Natural killer cell (primary cell): ENCODE measurements at regions not wholly inside any gene's neighbourhood (a gene's known extent, or its start where the extent isn't known, plus 50 kb on each side); places are given as distances from the start of the nearest gene placed in this dataset.

ENCODE experiments used
- ATAC-seq, 3 donors: fragments of 150-1000 bp in 2 of 3; fragments of 200-7000 bp in 1 of 3; cut with Tn5 transposase; 1 replicate in 1 of 3; 2 replicates in 2 of 3; pipeline ENCODE4 v1.10.0; 2021; ENCODE audit warnings: mild to moderate bottlenecking in 2 of 3, moderate library complexity in 2 of 3
- DNase-seq, 2 donors: peaks; one replicate each; pipeline versions ENCODE4 v3.0.0 to v3.0.0-alpha.2; 2013 to 2021; ENCODE audit warnings: mixed read lengths in 1 of 2
- H3K27ac ChIP-seq: one replicate; pipeline ENCODE4 v1.5.1; 2013; ENCODE audit warnings: mild to moderate bottlenecking, low read length
- H3K27me3 ChIP-seq: one replicate; pipeline ENCODE4 v1.6.1; 2013; ENCODE audit warnings: low read length; ENCODE audit not compliant: control insufficient read depth, insufficient read depth
- H3K36me3 ChIP-seq: one replicate; pipeline ENCODE4 v1.6.1; 2013; ENCODE audit warnings: low read length; ENCODE audit not compliant: control insufficient read depth, insufficient read depth
- H3K4me1 ChIP-seq: one replicate; pipeline ENCODE4 v1.6.1; 2013; ENCODE audit warnings: low read length; ENCODE audit not compliant: control insufficient read depth, insufficient read depth
- H3K4me3 ChIP-seq: one replicate; pipeline ENCODE4 v1.5.1; 2013; ENCODE audit warnings: low read length
- H3K9me3 ChIP-seq: one replicate; pipeline ENCODE4 v1.6.1; 2013; ENCODE audit warnings: low read length; ENCODE audit not compliant: control insufficient read depth, insufficient read depth
- H3K27ac Mint-ChIP-seq, 2 donors: one replicate each; pipeline ENCODE4 v1.8.0; 2022; ENCODE audit warnings: mild to moderate bottlenecking in 2 of 2, mixed read lengths in 2 of 2, moderate library complexity in 1 of 2
- H3K27me3 Mint-ChIP-seq, 2 donors: one replicate each; pipeline ENCODE4 v1.8.0; 2022; ENCODE audit warnings: low read depth in 2 of 2, mixed read lengths in 2 of 2
- H3K36me3 Mint-ChIP-seq: one replicate; pipeline ENCODE4 v1.8.0; 2022; ENCODE audit warnings: mixed read lengths
- H3K4me1 Mint-ChIP-seq, 2 donors: one replicate each; pipeline ENCODE4 v1.8.0; 2022; ENCODE audit warnings: mixed read lengths in 2 of 2
- H3K4me3 Mint-ChIP-seq: one replicate; pipeline ENCODE4 v1.8.0; 2022; ENCODE audit warnings: mild to moderate bottlenecking, moderate library complexity, mixed read lengths
- H3K9me3 Mint-ChIP-seq, 2 donors: one replicate each; pipeline ENCODE4 v1.8.0; 2022; ENCODE audit warnings: mixed read lengths in 2 of 2
- WGBS: methylation state at CpG from one replicate; pipeline ENCODE4 v1.1.7; 2013; ENCODE audit warnings: missing lambda C conversion rate; ENCODE audit not compliant: insufficient coverage; 5-methylcytosine and 5-hydroxymethylcytosine counted together
- intact Hi-C: fragments of 100-400 bp; cut with micrococcal nuclease; formaldehyde crosslinking; loops from one replicate; pipeline ENCODE4 v1.14.2; 2022
- TF ChIP-seq, protein P1 (sequence below): fragments of 200-600 bp; IDR thresholded peaks from one replicate; pipeline ENCODE4 v1.8.0; 2022; ENCODE audit warnings: antibody characterized with exemption

DNA sequence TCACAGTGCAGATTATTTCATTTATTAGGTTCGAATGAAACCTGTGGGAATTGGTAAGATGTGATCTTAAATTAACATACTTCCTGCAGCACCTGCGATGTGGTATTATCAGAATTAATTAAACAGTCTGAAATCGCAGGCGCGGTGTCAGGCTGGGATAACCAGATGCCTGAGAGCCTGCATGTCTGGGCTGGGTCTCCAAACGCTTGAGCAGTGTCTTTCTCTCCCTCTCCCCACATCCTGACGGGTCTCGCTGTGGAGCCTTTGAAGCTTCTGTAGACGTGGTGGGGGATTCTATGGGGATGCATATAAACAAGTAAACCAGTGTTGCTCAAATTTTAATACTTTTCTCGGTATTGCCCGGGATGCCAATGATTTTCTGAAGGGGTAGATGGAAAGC lies 366.2 kb upstream of the SPRED2 start:
- WGBS, result 90% methylated on average over 7 of the region's 11 CpGs
- no peak overlapping the region for H3K27ac Mint-ChIP-seq

DNA sequence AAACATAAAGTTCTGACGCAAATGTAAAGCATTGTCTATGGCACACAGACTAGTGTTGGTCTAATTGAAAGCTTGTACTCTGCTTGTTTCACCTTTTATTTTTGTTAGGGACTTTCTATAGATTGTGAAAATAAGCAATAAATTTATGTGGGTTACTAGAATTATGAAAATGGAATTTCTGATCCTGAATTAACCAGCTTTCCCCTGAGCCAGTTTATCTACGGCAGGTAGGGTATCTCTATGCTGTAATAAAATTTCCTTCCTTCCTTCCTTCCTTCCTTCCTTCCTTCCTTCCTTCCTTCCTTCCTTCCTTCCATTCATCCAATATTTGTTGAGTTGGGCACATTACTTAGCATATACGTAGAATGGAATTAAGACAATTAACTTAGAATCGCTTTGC lies 362.6 kb upstream of the SPRED2 start:
- H3K36me3 Mint-ChIP-seq, result no peaks in the 10 kb centered on the region
- ATAC-seq (no peak), DNase-seq (no peak)
- no peak overlapping the region for H3K27ac Mint-ChIP-seq
- H3K4me1 Mint-ChIP-seq, result no peaks in the 10 kb centered on the region
- Histone ChIP-seq H3K27ac (no peak overlapping the region), H3K4me1 (no peaks in the 10 kb centered on the region), H3K4me3 (no peak overlapping the region), H3K36me3 (no peaks in the 10 kb centered on the region), H3K27me3 (no peaks in the 10 kb centered on the region), H3K9me3 (no peaks in the 10 kb centered on the region)
- no peaks in the 10 kb centered on the region for H3K27me3 Mint-ChIP-seq
- no peak overlapping the region for H3K4me3 Mint-ChIP-seq
- H3K9me3 Mint-ChIP-seq, result peaks cover 0 to 2% of the 10 kb centered on the region in 2 donors
- intact Hi-C loops, result no loop called here
- 94% methylated on average over 1 of the region's 4 CpGs for WGBS
- TF ChIP-seq, protein P1, sequence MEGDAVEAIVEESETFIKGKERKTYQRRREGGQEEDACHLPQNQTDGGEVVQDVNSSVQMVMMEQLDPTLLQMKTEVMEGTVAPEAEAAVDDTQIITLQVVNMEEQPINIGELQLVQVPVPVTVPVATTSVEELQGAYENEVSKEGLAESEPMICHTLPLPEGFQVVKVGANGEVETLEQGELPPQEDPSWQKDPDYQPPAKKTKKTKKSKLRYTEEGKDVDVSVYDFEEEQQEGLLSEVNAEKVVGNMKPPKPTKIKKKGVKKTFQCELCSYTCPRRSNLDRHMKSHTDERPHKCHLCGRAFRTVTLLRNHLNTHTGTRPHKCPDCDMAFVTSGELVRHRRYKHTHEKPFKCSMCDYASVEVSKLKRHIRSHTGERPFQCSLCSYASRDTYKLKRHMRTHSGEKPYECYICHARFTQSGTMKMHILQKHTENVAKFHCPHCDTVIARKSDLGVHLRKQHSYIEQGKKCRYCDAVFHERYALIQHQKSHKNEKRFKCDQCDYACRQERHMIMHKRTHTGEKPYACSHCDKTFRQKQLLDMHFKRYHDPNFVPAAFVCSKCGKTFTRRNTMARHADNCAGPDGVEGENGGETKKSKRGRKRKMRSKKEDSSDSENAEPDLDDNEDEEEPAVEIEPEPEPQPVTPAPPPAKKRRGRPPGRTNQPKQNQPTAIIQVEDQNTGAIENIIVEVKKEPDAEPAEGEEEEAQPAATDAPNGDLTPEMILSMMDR, result no peak

More for the DNA sequence above, 366.2 kb upstream of the SPRED2 start:
- H3K36me3 Mint-ChIP-seq, result no peaks in the 10 kb centered on the region
- intact Hi-C loops, result no loop called here
- TF ChIP-seq, protein P1, result no peak
- DNase-seq (no peak), ATAC-seq (no peak)
- Histone ChIP-seq H3K36me3 (no peaks in the 10 kb centered on the region), H3K27me3 (no peaks in the 10 kb centered on the region), H3K4me3 (no peak overlapping the region), H3K4me1 (no peaks in the 10 kb centered on the region), H3K9me3 (peaks cover 2% of the 10 kb centered on the region), H3K27ac (no peak overlapping the region)
- H3K27me3 Mint-ChIP-seq, result peaks cover 0 to 3% of the 10 kb centered on the region in 2 donors
- no peak overlapping the region for H3K4me3 Mint-ChIP-seq
- no peaks in the 10 kb centered on the region for H3K4me1 Mint-ChIP-seq
- H3K9me3 Mint-ChIP-seq, result peaks cover 0 to 2% of the 10 kb centered on the region in 2 donors

DNA sequence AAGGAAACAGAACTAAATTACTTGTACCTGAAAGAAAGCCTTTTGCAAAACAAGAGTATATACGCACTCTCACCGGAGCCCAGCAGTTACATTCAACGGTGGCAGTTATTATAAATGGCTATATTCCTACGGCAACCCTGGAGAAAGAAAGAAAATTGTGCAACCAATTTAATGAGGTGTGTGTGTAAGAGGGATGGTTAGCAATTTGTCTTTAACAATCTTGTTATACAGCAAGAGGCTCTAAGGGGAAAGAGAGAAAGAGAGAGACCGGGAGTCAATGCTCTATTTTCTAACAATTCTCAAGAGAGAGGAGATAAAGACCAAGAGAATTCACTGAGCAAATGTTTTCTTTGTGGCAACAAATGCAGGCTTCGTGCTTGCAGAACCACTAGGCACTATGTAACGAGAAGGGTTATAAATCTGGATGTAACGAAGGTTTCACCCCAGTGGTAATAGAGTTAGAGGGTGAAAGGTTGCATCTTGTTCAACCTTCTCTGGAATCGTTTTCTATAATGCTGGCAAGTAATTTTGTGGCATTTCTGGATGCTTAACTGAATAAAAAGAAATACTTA lies 359.1 kb upstream of the SPRED2 start:
- DNase-seq (no peak), ATAC-seq (no peak)
- Histone ChIP-seq H3K36me3 (no peaks in the 10 kb centered on the region), H3K27me3 (no peaks in the 10 kb centered on the region), H3K4me1 (no peaks in the 10 kb centered on the region), H3K4me3 (no peak overlapping the region), H3K27ac (no peak overlapping the region), H3K9me3 (no peaks in the 10 kb centered on the region)
- 87% methylated on average over 9 of the region's 9 CpGs for WGBS
- intact Hi-C loops, result no loop called here
- H3K4me1 Mint-ChIP-seq, result no peaks in the 10 kb centered on the region
- TF ChIP-seq, protein P1, result no peak
- no peak overlapping the region for H3K4me3 Mint-ChIP-seq
- peaks cover 2 to 3% of the 10 kb centered on the region in 2 donors for H3K9me3 Mint-ChIP-seq
- H3K36me3 Mint-ChIP-seq, result no peaks in the 10 kb centered on the region
- H3K27ac Mint-ChIP-seq, result no peak overlapping the region
- H3K27me3 Mint-ChIP-seq, result no peaks in the 10 kb centered on the region

DNA sequence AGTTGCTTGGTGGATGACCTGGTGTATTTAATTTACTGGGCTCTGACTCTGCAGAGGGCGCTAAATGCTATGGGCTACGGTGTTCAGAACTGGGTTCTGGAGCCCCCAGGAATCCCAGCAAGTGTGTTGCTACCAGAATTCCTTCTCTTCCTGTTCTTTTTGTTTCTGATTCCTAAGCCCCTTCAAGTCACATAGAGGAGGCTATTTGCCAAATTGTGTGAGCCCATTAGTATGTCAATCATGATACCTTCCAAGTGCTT lies 358.2 kb upstream of the SPRED2 start:
- TF ChIP-seq, protein P1, result no peak
- Mint-ChIP-seq H3K4me1 (no peaks in the 10 kb centered on the region), H3K9me3 (peaks cover 2 to 3% of the 10 kb centered on the region in 2 donors), H3K4me3 (no peak overlapping the region), H3K27me3 (no peaks in the 10 kb centered on the region), H3K27ac (no peak overlapping the region), H3K36me3 (no peaks in the 10 kb centered on the region)
- DNase-seq (no peak), ATAC-seq (no peak)
- intact Hi-C loops, result no loop called here
- H3K4me3 ChIP-seq, result no peak overlapping the region
- no peaks in the 10 kb centered on the region for H3K27me3 ChIP-seq
- H3K27ac ChIP-seq, result no peak overlapping the region
- H3K36me3 ChIP-seq, result no peaks in the 10 kb centered on the region
- WGBS, result 82% methylated on average over 2 of the region's 2 CpGs
- H3K4me1 ChIP-seq, result no peaks in the 10 kb centered on the region
- no peaks in the 10 kb centered on the region for H3K9me3 ChIP-seq
